Endodermal cell (in vitro differentiated cells): ENCODE measurements at regions not wholly inside any gene's neighbourhood (a gene's known extent, or its start where the extent isn't known, plus 50 kb on each side); places are given as distances from the start of the nearest gene placed in this dataset.

ENCODE experiments used
- DNase-seq: peaks from one replicate; pipeline ENCODE4 v3.0.0-alpha.2; 2017
- H3K27ac ChIP-seq: 2 replicates; pipeline ENCODE4 v1.5.1; 2013; ENCODE audit warnings: mild to moderate bottlenecking, low read depth, low read length, moderate library complexity
- H3K27me3 ChIP-seq: 2 replicates; pipeline ENCODE4 v1.6.1; 2013; ENCODE audit warnings: mild to moderate bottlenecking, low read length, moderate library complexity; ENCODE audit not compliant: insufficient read depth, control insufficient read depth, poor library complexity, severe bottlenecking
- H3K36me3 ChIP-seq: 2 replicates; pipeline ENCODE4 v1.7.0; 2013; ENCODE audit warnings: mild to moderate bottlenecking, low read length, moderate library complexity; ENCODE audit not compliant: control insufficient read depth, insufficient read depth
- H3K4me1 ChIP-seq: one replicate; pipeline ENCODE4 v1.7.0; 2013; ENCODE audit warnings: low read length; ENCODE audit not compliant: control insufficient read depth, insufficient read depth
- H3K4me3 ChIP-seq: 2 replicates; pipeline ENCODE4 v1.5.1; 2013; ENCODE audit warnings: mild to moderate bottlenecking, low read length, moderate library complexity
- H3K9ac ChIP-seq: 2 replicates; pipeline ENCODE4 v1.6.1; 2013; ENCODE audit warnings: mild to moderate bottlenecking, low read length, moderate library complexity; ENCODE audit not compliant: poor library complexity, severe bottlenecking; ENCODE audit errors: extremely low read depth
- H3K9me3 ChIP-seq: 2 replicates; pipeline ENCODE4 v1.6.1; 2013; ENCODE audit warnings: mild to moderate bottlenecking, low read length, moderate library complexity; ENCODE audit not compliant: control insufficient read depth
- H3K27ac Mint-ChIP-seq: 2 replicates; pipeline ENCODE4 v1.8.0; 2020; ENCODE audit warnings: mixed read lengths
- H3K27me3 Mint-ChIP-seq: 2 replicates; pipeline ENCODE4 v1.8.0; 2021; ENCODE audit warnings: mild to moderate bottlenecking, mixed read lengths; ENCODE audit not compliant: insufficient read depth
- H3K36me3 Mint-ChIP-seq: 2 replicates; pipeline ENCODE4 v1.8.0; 2020; ENCODE audit warnings: low read depth, mixed read lengths
- H3K4me1 Mint-ChIP-seq: 2 replicates; pipeline ENCODE4 v1.8.0; 2020; ENCODE audit warnings: mixed read lengths
- H3K4me3 Mint-ChIP-seq: 2 replicates; pipeline ENCODE4 v1.8.0; 2020; ENCODE audit warnings: mild to moderate bottlenecking, moderate library complexity, mixed read lengths
- H3K9me3 Mint-ChIP-seq: 2 replicates; pipeline ENCODE4 v1.8.0; 2020; ENCODE audit warnings: mild to moderate bottlenecking, mixed read lengths
- WGBS, 2 experiments: methylation state at CpG; one replicate each; pipeline versions ENCODE4 v1.1.5 to v1.1.7; 2013; ENCODE audit warnings: missing lambda C conversion rate in 2 of 2, mixed read lengths in 1 of 2; ENCODE audit not compliant: insufficient coverage in 1 of 2, insufficient read length in 1 of 2; 5-methylcytosine and 5-hydroxymethylcytosine counted together
- TF ChIP-seq, protein P1 (sequence below): fragments of 200-600 bp; sonication (generic); conservative IDR thresholded peaks from 2 replicates; pipeline ENCODE4 v1.5.0; 2021; ENCODE audit warnings: antibody characterized with exemption, mild to moderate bottlenecking

DNA sequence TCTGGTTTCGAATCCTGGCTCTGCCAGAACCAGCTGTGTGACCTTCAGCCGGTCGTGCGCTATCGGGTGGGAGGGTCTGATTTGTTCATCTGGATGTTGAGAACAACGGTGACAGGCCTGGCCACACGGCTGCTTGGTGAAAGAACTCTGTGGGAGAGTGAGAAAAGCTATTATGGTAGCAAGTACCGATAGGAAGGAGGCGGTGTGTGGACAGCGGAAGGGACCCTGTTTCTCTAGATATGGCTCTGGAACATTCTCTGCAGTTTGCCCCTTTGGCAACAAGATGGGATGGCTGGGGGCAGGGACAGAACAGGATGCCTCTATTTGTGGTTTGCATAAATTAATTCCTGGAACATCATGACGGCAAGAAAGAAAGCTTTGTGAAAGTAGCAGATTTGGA, 347.3 kb downstream of the AACS start:
- H3K36me3 ChIP-seq: no peaks in the 10 kb centered on the region
- H3K9me3 Mint-ChIP-seq: no peaks in the 10 kb centered on the region
- H3K27me3 Mint-ChIP-seq: no peaks in the 10 kb centered on the region
- peak; percentile 44 for DNase-seq
- no peak overlapping the region for H3K27ac ChIP-seq
- TF ChIP-seq, protein P1, sequence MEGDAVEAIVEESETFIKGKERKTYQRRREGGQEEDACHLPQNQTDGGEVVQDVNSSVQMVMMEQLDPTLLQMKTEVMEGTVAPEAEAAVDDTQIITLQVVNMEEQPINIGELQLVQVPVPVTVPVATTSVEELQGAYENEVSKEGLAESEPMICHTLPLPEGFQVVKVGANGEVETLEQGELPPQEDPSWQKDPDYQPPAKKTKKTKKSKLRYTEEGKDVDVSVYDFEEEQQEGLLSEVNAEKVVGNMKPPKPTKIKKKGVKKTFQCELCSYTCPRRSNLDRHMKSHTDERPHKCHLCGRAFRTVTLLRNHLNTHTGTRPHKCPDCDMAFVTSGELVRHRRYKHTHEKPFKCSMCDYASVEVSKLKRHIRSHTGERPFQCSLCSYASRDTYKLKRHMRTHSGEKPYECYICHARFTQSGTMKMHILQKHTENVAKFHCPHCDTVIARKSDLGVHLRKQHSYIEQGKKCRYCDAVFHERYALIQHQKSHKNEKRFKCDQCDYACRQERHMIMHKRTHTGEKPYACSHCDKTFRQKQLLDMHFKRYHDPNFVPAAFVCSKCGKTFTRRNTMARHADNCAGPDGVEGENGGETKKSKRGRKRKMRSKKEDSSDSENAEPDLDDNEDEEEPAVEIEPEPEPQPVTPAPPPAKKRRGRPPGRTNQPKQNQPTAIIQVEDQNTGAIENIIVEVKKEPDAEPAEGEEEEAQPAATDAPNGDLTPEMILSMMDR: no peak
- no peaks in the 10 kb centered on the region for H3K9me3 ChIP-seq
- H3K36me3 Mint-ChIP-seq: no peaks in the 10 kb centered on the region
- peaks cover 3% of the 10 kb centered on the region for H3K4me1 Mint-ChIP-seq
- H3K27me3 ChIP-seq: no peaks in the 10 kb centered on the region
- peaks cover 2% of the 10 kb centered on the region for H3K4me1 ChIP-seq
- no peak overlapping the region for H3K27ac Mint-ChIP-seq
- H3K4me3 ChIP-seq: no peak overlapping the region
- 93 to 100% methylated on average over 4 to 11 of the region's 11 CpGs for WGBS, 2 experiments
- H3K9ac ChIP-seq: no peak overlapping the region
- H3K4me3 Mint-ChIP-seq: no peak overlapping the region

DNA sequence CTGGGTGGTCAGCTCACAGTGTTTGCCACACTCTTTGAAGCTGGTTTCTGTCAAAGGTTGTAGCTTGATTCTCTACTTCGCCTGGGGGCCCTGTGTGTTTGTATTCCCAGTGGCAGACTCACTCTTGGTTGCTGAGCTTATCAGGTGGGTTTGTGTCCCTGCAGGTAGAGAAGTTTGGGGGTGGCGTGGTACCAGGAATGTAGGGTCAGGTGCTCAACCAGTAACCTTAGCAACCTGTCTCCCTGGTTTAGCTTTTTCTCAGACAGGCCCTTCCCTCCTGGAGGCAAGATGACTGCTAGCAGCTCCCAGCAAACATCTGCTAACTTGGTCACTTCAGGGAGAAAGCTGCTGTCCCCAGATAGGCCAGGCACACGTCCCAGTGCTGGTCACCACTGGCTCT, 352.2 kb downstream of the AACS start:
- Histone ChIP-seq H3K9me3 (no peaks in the 10 kb centered on the region), H3K9ac (no peak overlapping the region), H3K4me3 (no peak overlapping the region), H3K27me3 (no peaks in the 10 kb centered on the region), H3K4me1 (no peaks in the 10 kb centered on the region), H3K27ac (no peak overlapping the region), H3K36me3 (no peaks in the 10 kb centered on the region)
- H3K9me3 Mint-ChIP-seq: peaks cover 20% of the 10 kb centered on the region
- no peak overlapping the region for H3K27ac Mint-ChIP-seq
- 78 to 88% methylated on average over 1 to 3 of the region's 3 CpGs for WGBS, 2 experiments
- DNase-seq: no peak
- H3K36me3 Mint-ChIP-seq: peaks cover 13% of the 10 kb centered on the region
- H3K4me1 Mint-ChIP-seq: no peaks in the 10 kb centered on the region
- TF ChIP-seq, protein P1: no peak
- no peaks in the 10 kb centered on the region for H3K27me3 Mint-ChIP-seq
- no peak overlapping the region for H3K4me3 Mint-ChIP-seq

- Histone ChIP-seq H3K4me3 (no peak overlapping the region), H3K4me1 (no peaks in the 10 kb centered on the region), H3K9me3 (no peaks in the 10 kb centered on the region), H3K27me3 (no peaks in the 10 kb centered on the region), H3K9ac (no peak overlapping the region), H3K27ac (no peak overlapping the region), H3K36me3 (no peaks in the 10 kb centered on the region)
- Mint-ChIP-seq H3K4me3 (no peak overlapping the region), H3K4me1 (no peaks in the 10 kb centered on the region), H3K9me3 (peaks cover 20% of the 10 kb centered on the region), H3K36me3 (peaks cover 13% of the 10 kb centered on the region), H3K27ac (no peak overlapping the region), H3K27me3 (no peaks in the 10 kb centered on the region)
- DNase-seq: no peak
- TF ChIP-seq, protein P1: no peak
- 89% methylated on average over 3 to 7 of the region's 7 CpGs for WGBS, 2 experiments
Measured at GRCh38 chr12:125418902-125419564, 353.8 kb downstream of the AACS start.
